PFSK-1 (cell line): ENCODE measurements at regions not wholly inside any gene's neighbourhood (a gene's known extent, or its start where the extent isn't known, plus 50 kb on each side); places are given as distances from the start of the nearest gene placed in this dataset.

Experiments
- POLR2AphosphoS5 ChIP-seq: IDR thresholded peaks from 2 replicates; pipeline ENCODE4 v1.6.1; 2012; ENCODE audit warnings: low read depth, mild to moderate bottlenecking, control low read depth, low read length, moderate library complexity
- TAF1 ChIP-seq: IDR thresholded peaks from 2 replicates; pipeline ENCODE4 v1.6.1; 2012; ENCODE audit warnings: low read length, control low read depth, borderline replicate concordance; ENCODE audit not compliant: insufficient read depth

GRCh38 chr3:113105966-113106660 lies 105.2 kb upstream of the BOC start:
- TF ChIP-seq TAF1 (no peak), POLR2AphosphoS5 (no peak)
